ENCODE measurements at regions not wholly inside any gene's neighbourhood (a gene's known extent, or its start where the extent isn't known, plus 50 kb on each side); places are given as distances from the start of the nearest gene placed in this dataset.

GRCh38 chr1:212525479-212526110 is 83.0 kb upstream of the ATF3 start:
- no peak overlapping the region for H3K4me3 ChIP-seq (ENCODE audit: insufficient read depth, low read depth, low read length)
- H3K27me3 ChIP-seq (ENCODE audit: control insufficient read depth, insufficient read depth, low read length, poor library complexity, severe bottlenecking), result no peaks in the 10 kb centered on the region
- H3K27ac ChIP-seq (ENCODE audit: insufficient read depth, low read depth, low read length, poor library complexity, severe bottlenecking), result no peak overlapping the region
- H3K9me3 ChIP-seq (ENCODE audit: control insufficient read depth, low read length), result no peaks in the 10 kb centered on the region
- 92 to 94% methylated on average over 7 of the region's 7 CpGs for WGBS, 2 experiments
- no peaks in the 10 kb centered on the region for H3K36me3 ChIP-seq (ENCODE audit: control insufficient read depth, insufficient read depth, low read length)
- H3K4me1 ChIP-seq (ENCODE audit: control insufficient read depth, insufficient read depth, low read length), result no peaks in the 10 kb centered on the region

- Histone ChIP-seq H3K36me3 (ENCODE audit: control insufficient read depth, insufficient read depth, low read length) (no peaks in the 10 kb centered on the region), H3K4me3 (ENCODE audit: insufficient read depth, low read depth, low read length) (no peak overlapping the region), H3K27ac (ENCODE audit: insufficient read depth, low read depth, low read length, poor library complexity, severe bottlenecking) (no peak overlapping the region), H3K4me1 (ENCODE audit: control insufficient read depth, insufficient read depth, low read length) (no peaks in the 10 kb centered on the region), H3K9me3 (ENCODE audit: control insufficient read depth, low read length) (no peaks in the 10 kb centered on the region), H3K27me3 (ENCODE audit: control insufficient read depth, insufficient read depth, low read length, poor library complexity, severe bottlenecking) (no peaks in the 10 kb centered on the region)
- WGBS, 2 experiments, result 92 to 98% methylated on average over 5 of the region's 5 CpGs
Observed at GRCh38 chr1:212526111-212526491, 82.5 kb upstream of the ATF3 start.

- no peak overlapping the region for H3K4me3 ChIP-seq (ENCODE audit: insufficient read depth, low read depth, low read length)
- H3K27ac ChIP-seq (ENCODE audit: insufficient read depth, low read depth, low read length, poor library complexity, severe bottlenecking), result no peak overlapping the region
- H3K27me3 ChIP-seq (ENCODE audit: control insufficient read depth, insufficient read depth, low read length, poor library complexity, severe bottlenecking), result no peaks in the 10 kb centered on the region
- H3K9me3 ChIP-seq (ENCODE audit: control insufficient read depth, low read length), result no peaks in the 10 kb centered on the region
- WGBS, 2 experiments, result 90 to 100% methylated on average over 1 of the region's 1 CpG
- H3K4me1 ChIP-seq (ENCODE audit: control insufficient read depth, insufficient read depth, low read length), result no peaks in the 10 kb centered on the region
- H3K36me3 ChIP-seq (ENCODE audit: control insufficient read depth, insufficient read depth, low read length), result no peaks in the 10 kb centered on the region
Observed at GRCh38 chr1:212528501-212528900, 80.1 kb upstream of the ATF3 start.

- Histone ChIP-seq H3K9me3 (ENCODE audit: control insufficient read depth, low read length) (no peaks in the 10 kb centered on the region), H3K27me3 (ENCODE audit: control insufficient read depth, insufficient read depth, low read length, poor library complexity, severe bottlenecking) (no peaks in the 10 kb centered on the region), H3K27ac (ENCODE audit: insufficient read depth, low read depth, low read length, poor library complexity, severe bottlenecking) (no peak overlapping the region), H3K36me3 (ENCODE audit: control insufficient read depth, insufficient read depth, low read length) (no peaks in the 10 kb centered on the region), H3K4me3 (ENCODE audit: insufficient read depth, low read depth, low read length) (no peak overlapping the region), H3K4me1 (ENCODE audit: control insufficient read depth, insufficient read depth, low read length) (no peaks in the 10 kb centered on the region)
- 87 to 88% methylated on average over 6 of the region's 6 CpGs for WGBS, 2 experiments
Observed at GRCh38 chr1:212529211-212529741, 79.3 kb upstream of the ATF3 start.

GRCh38 chr1:212531267-212531666 is 77.3 kb upstream of the ATF3 start:
- no peaks in the 10 kb centered on the region for H3K36me3 ChIP-seq (ENCODE audit: control insufficient read depth, insufficient read depth, low read length)
- no peaks in the 10 kb centered on the region for H3K27me3 ChIP-seq (ENCODE audit: control insufficient read depth, insufficient read depth, low read length, poor library complexity, severe bottlenecking)
- no peaks in the 10 kb centered on the region for H3K9me3 ChIP-seq (ENCODE audit: control insufficient read depth, low read length)
- WGBS, 2 experiments, result 84 to 85% methylated on average over 2 to 3 of the region's 3 CpGs
- no peak overlapping the region for H3K27ac ChIP-seq (ENCODE audit: insufficient read depth, low read depth, low read length, poor library complexity, severe bottlenecking)
- H3K4me3 ChIP-seq (ENCODE audit: insufficient read depth, low read depth, low read length), result no peak overlapping the region
- H3K4me1 ChIP-seq (ENCODE audit: control insufficient read depth, insufficient read depth, low read length), result no peaks in the 10 kb centered on the region

- Histone ChIP-seq H3K27me3 (ENCODE audit: control insufficient read depth, insufficient read depth, low read length, poor library complexity, severe bottlenecking) (no peaks in the 10 kb centered on the region), H3K36me3 (ENCODE audit: control insufficient read depth, insufficient read depth, low read length) (no peaks in the 10 kb centered on the region), H3K9me3 (ENCODE audit: control insufficient read depth, low read length) (no peaks in the 10 kb centered on the region), H3K4me1 (ENCODE audit: control insufficient read depth, insufficient read depth, low read length) (no peaks in the 10 kb centered on the region), H3K27ac (ENCODE audit: insufficient read depth, low read depth, low read length, poor library complexity, severe bottlenecking) (no peak overlapping the region), H3K4me3 (ENCODE audit: insufficient read depth, low read depth, low read length) (no peak overlapping the region)
- 94% methylated on average over 1 of the region's 1 CpG for WGBS, 2 experiments
Observed at GRCh38 chr1:212531796-212532195, 76.8 kb upstream of the ATF3 start.

- H3K27me3 ChIP-seq (ENCODE audit: control insufficient read depth, insufficient read depth, low read length, poor library complexity, severe bottlenecking), result no peaks in the 10 kb centered on the region
- H3K36me3 ChIP-seq (ENCODE audit: control insufficient read depth, insufficient read depth, low read length), result no peaks in the 10 kb centered on the region
- no peak overlapping the region for H3K4me3 ChIP-seq (ENCODE audit: insufficient read depth, low read depth, low read length)
- H3K27ac ChIP-seq (ENCODE audit: insufficient read depth, low read depth, low read length, poor library complexity, severe bottlenecking), result no peak overlapping the region
- H3K4me1 ChIP-seq (ENCODE audit: control insufficient read depth, insufficient read depth, low read length), result no peaks in the 10 kb centered on the region
- WGBS, 2 experiments, result 90 to 92% methylated on average over 6 of the region's 6 CpGs
- H3K9me3 ChIP-seq (ENCODE audit: control insufficient read depth, low read length), result no peaks in the 10 kb centered on the region
Observed at GRCh38 chr1:212532469-212533147, 76.0 kb upstream of the ATF3 start.

- no peak overlapping the region for H3K27ac ChIP-seq (ENCODE audit: insufficient read depth, low read depth, low read length, poor library complexity, severe bottlenecking)
- H3K9me3 ChIP-seq (ENCODE audit: control insufficient read depth, low read length), result no peaks in the 10 kb centered on the region
- H3K27me3 ChIP-seq (ENCODE audit: control insufficient read depth, insufficient read depth, low read length, poor library complexity, severe bottlenecking), result no peaks in the 10 kb centered on the region
- H3K4me1 ChIP-seq (ENCODE audit: control insufficient read depth, insufficient read depth, low read length), result no peaks in the 10 kb centered on the region
- H3K4me3 ChIP-seq (ENCODE audit: insufficient read depth, low read depth, low read length), result no peak overlapping the region
- no peaks in the 10 kb centered on the region for H3K36me3 ChIP-seq (ENCODE audit: control insufficient read depth, insufficient read depth, low read length)
- WGBS, 2 experiments, result 96 to 100% methylated on average over 2 to 3 of the region's 3 CpGs
Observed at GRCh38 chr1:212533148-212533517, 75.4 kb upstream of the ATF3 start.

GRCh38 chr1:212536586-212536985 is 72.0 kb upstream of the ATF3 start:
- no peak overlapping the region for H3K27ac ChIP-seq (ENCODE audit: insufficient read depth, low read depth, low read length, poor library complexity, severe bottlenecking)
- no peaks in the 10 kb centered on the region for H3K27me3 ChIP-seq (ENCODE audit: control insufficient read depth, insufficient read depth, low read length, poor library complexity, severe bottlenecking)
- 90 to 94% methylated on average over 6 of the region's 6 CpGs for WGBS, 2 experiments
- no peaks in the 10 kb centered on the region for H3K4me1 ChIP-seq (ENCODE audit: control insufficient read depth, insufficient read depth, low read length)
- no peaks in the 10 kb centered on the region for H3K9me3 ChIP-seq (ENCODE audit: control insufficient read depth, low read length)
- H3K4me3 ChIP-seq (ENCODE audit: insufficient read depth, low read depth, low read length), result no peak overlapping the region
- H3K36me3 ChIP-seq (ENCODE audit: control insufficient read depth, insufficient read depth, low read length), result no peaks in the 10 kb centered on the region

GRCh38 chr1:212537610-212538009 is 71.0 kb upstream of the ATF3 start:
- no CpG with 5 or more reads among the region's 1 CpG for WGBS, 2 experiments
- Histone ChIP-seq H3K4me1 (ENCODE audit: control insufficient read depth, insufficient read depth, low read length) (no peaks in the 10 kb centered on the region), H3K27me3 (ENCODE audit: control insufficient read depth, insufficient read depth, low read length, poor library complexity, severe bottlenecking) (no peaks in the 10 kb centered on the region), H3K27ac (ENCODE audit: insufficient read depth, low read depth, low read length, poor library complexity, severe bottlenecking) (no peak overlapping the region), H3K4me3 (ENCODE audit: insufficient read depth, low read depth, low read length) (no peak overlapping the region), H3K36me3 (ENCODE audit: control insufficient read depth, insufficient read depth, low read length) (no peaks in the 10 kb centered on the region), H3K9me3 (ENCODE audit: control insufficient read depth, low read length) (no peaks in the 10 kb centered on the region)

Data from ectodermal cell (in vitro differentiated cells).